ENCODE measurements at regions not wholly inside any gene's neighbourhood (a gene's known extent, or its start where the extent isn't known, plus 50 kb on each side); places are given as distances from the start of the nearest gene placed in this dataset.

DNA sequence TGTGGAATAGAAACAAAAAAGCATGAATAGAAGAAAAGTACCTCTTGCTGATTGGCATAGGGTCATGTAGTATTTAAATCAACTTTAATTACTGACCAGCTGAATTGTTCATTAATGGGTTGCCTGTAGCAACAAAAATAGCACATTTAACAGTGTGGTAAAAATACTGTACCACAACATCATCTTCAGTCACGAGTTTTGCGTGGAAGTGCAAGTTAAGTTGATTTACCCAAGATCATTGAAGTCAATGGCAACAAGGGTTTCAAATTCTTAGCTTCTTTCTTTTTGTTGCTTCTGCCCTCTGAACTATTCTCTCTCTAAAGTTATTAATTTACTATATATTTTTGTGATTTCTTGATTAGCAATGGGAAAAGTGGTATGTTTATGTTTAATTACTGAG is 526.6 kb downstream of the C4orf33 start:
- TF ChIP-seq RAD21 (conservative IDR thresholded peaks at IDR 0.05) (no peak), POLR2AphosphoS5 (IDR thresholded peaks at IDR 0.05) (no peak), TAF1 (IDR thresholded peaks at IDR 0.05; ENCODE audit: low read depth) (no peak)
- TF ChIP-seq, protein P1, sequence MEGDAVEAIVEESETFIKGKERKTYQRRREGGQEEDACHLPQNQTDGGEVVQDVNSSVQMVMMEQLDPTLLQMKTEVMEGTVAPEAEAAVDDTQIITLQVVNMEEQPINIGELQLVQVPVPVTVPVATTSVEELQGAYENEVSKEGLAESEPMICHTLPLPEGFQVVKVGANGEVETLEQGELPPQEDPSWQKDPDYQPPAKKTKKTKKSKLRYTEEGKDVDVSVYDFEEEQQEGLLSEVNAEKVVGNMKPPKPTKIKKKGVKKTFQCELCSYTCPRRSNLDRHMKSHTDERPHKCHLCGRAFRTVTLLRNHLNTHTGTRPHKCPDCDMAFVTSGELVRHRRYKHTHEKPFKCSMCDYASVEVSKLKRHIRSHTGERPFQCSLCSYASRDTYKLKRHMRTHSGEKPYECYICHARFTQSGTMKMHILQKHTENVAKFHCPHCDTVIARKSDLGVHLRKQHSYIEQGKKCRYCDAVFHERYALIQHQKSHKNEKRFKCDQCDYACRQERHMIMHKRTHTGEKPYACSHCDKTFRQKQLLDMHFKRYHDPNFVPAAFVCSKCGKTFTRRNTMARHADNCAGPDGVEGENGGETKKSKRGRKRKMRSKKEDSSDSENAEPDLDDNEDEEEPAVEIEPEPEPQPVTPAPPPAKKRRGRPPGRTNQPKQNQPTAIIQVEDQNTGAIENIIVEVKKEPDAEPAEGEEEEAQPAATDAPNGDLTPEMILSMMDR (IDR thresholded peaks at IDR 0.05; ENCODE audit: poor library complexity, severe bottlenecking), result no peak

Data from neural cell (in vitro differentiated cells).